Ovary (tissue), 3 donors: ENCODE measurements at regions not wholly inside any gene's neighbourhood (a gene's known extent, or its start where the extent isn't known, plus 50 kb on each side); places are given as distances from the start of the nearest gene placed in this dataset.

Experiments
- CTCF ChIP-seq, 3 donors: fragments of 450-650 bp in 2 of 3; fragments of 200-600 bp in 1 of 3; IDR thresholded peaks; one replicate each; pipeline versions ENCODE4 v1.5.1 to v1.8.0; 2016 to 2022; ENCODE audit warnings: antibody characterized with exemption in 3 of 3, mild to moderate bottlenecking in 1 of 3
- EP300 ChIP-seq: sonication (generic); formaldehyde crosslinking; IDR thresholded peaks from one replicate; pipeline ENCODE4 v1.6.1; 2017; ENCODE audit warnings: antibody characterized with exemption
- donor health status: DM: no; HTN: no; CAD: no.

- TF ChIP-seq CTCF (IDR thresholded peaks at IDR 0.05): no peak
- TF ChIP-seq EP300: no peak
These were observed 70.0 kb downstream of the TMEM18 start for GRCh38 chr2:607172-607571.
